ENCODE measurements at regions not wholly inside any gene's neighbourhood (a gene's known extent, or its start where the extent isn't known, plus 50 kb on each side); places are given as distances from the start of the nearest gene placed in this dataset.

- TF ChIP-seq HDAC6 (IDR thresholded peaks at IDR 0.05; ENCODE audit: low read depth, low read length) (no peak), BRCA1 (IDR thresholded peaks at IDR 0.05; ENCODE audit: low read depth, low read length) (no peak), CTCF (IDR thresholded peaks at IDR 0.05; ENCODE audit: control extremely low read depth in 1 of 3, insufficient read depth in 1 of 3, low read depth in 1 of 3, low read length in 3 of 3) (no peak), POLR2AphosphoS5 (IDR thresholded peaks at IDR 0.05; ENCODE audit: low read depth, low read length) (no peak), CREB1 (IDR thresholded peaks at IDR 0.05) (no peak), TAF1 (IDR thresholded peaks at IDR 0.05; ENCODE audit: low read depth, low read length) (no peak), YY1 (IDR thresholded peaks at IDR 0.05; ENCODE audit: low read depth, low read length) (no peak), CHD2 (IDR thresholded peaks at IDR 0.05; ENCODE audit: low read length) (no peak), SAP30 (IDR thresholded peaks at IDR 0.05; ENCODE audit: insufficient read depth, insufficient replicate concordance, low read length) (no peak), PHF8 (conservative IDR thresholded peaks at IDR 0.05; ENCODE audit: low read depth, low read length) (no peak), ASH2L (IDR thresholded peaks at IDR 0.05; ENCODE audit: low read length) (no peak), RXRA (IDR thresholded peaks at IDR 0.05; ENCODE audit: insufficient read depth, low read depth, low read length) (no peak), EP300 (IDR thresholded peaks at IDR 0.05; ENCODE audit: borderline replicate concordance in 1 of 2, low read depth in 2 of 2, low read length in 2 of 2) (no peak), KDM5A (IDR thresholded peaks at IDR 0.05; ENCODE audit: low read length) (no peak)
These were observed 177.1 kb upstream of the MAP3K7 start for GRCh38 chr6:90764001-90764400.

All from H1 (cell line).